HL-60 (cell line): ENCODE measurements at regions not wholly inside any gene's neighbourhood (a gene's known extent, or its start where the extent isn't known, plus 50 kb on each side); places are given as distances from the start of the nearest gene placed in this dataset.

Experiments used
- DNase-seq, 2 experiments: peaks; one replicate each; pipeline ENCODE4 v3.0.0-alpha.2; 2010 to 2020; ENCODE audit warnings: low read depth in 1 of 2, low spot score in 1 of 2
- H3K27ac ChIP-seq: fragments of 250-450 bp; sonication (Bioruptor Pico); replicated peaks from 2 replicates; pipeline ENCODE4 v1.5.1; 2020; ENCODE audit warnings: mild to moderate bottlenecking, moderate library complexity
- H3K27me3 ChIP-seq: fragments of 250-450 bp; sonication (Bioruptor Pico); 2 replicates; pipeline ENCODE4 v1.5.1; 2021; ENCODE audit warnings: mild to moderate bottlenecking, moderate library complexity; ENCODE audit not compliant: insufficient read depth, poor library complexity, severe bottlenecking
- H3K4me3 ChIP-seq: replicated peaks from 2 replicates; pipeline ENCODE4 v1.5.1; 2011; ENCODE audit warnings: mild to moderate bottlenecking, control low read depth, low read length; ENCODE audit not compliant: insufficient read depth
- CTCF ChIP-seq: IDR thresholded peaks from one replicate; pipeline ENCODE4 v1.5.1; 2011; ENCODE audit warnings: low read length, control low read depth, inconsistent platforms; ENCODE audit not compliant: insufficient read depth
- GABPA ChIP-seq: IDR thresholded peaks from 2 replicates; pipeline ENCODE4 v1.6.1; 2012; ENCODE audit warnings: low read depth
- POLR2AphosphoS5 ChIP-seq: IDR thresholded peaks from 2 replicates; pipeline ENCODE4 v1.6.1; 2012; ENCODE audit warnings: low read depth
- REST ChIP-seq: IDR thresholded peaks from 2 replicates; pipeline ENCODE4 v1.6.1; 2012; ENCODE audit warnings: low read depth; ENCODE audit not compliant: insufficient replicate concordance
- SPI1 ChIP-seq: IDR thresholded peaks from 2 replicates; pipeline ENCODE4 v1.6.1; 2012; ENCODE audit warnings: low read depth, mild to moderate bottlenecking, borderline replicate concordance

- H3K4me3 ChIP-seq: no peak overlapping the region
- no peaks in the 10 kb centered on the region for H3K27me3 ChIP-seq
- TF ChIP-seq POLR2AphosphoS5: no peak
- no peak for TF ChIP-seq CTCF
- no peak for TF ChIP-seq GABPA
- no peak for TF ChIP-seq SPI1
- no peak for TF ChIP-seq REST
- no peak for DNase-seq
- H3K27ac ChIP-seq: no peak overlapping the region
Observed at GRCh38 chr5:93886917-93887361, 145.5 kb upstream of the POU5F2 start.

- Histone ChIP-seq H3K4me3 (no peak overlapping the region), H3K27ac (no peak overlapping the region), H3K27me3 (no peaks in the 10 kb centered on the region)
- TF ChIP-seq SPI1 (no peak), GABPA (no peak), CTCF (no peak), REST (no peak), POLR2AphosphoS5 (no peak)
- no peak for DNase-seq
Observed at GRCh38 chr5:93886098-93886806, 144.9 kb upstream of the POU5F2 start.

GRCh38 chr5:93884254-93884653 lies 142.9 kb upstream of the POU5F2 start:
- Histone ChIP-seq H3K27me3 (no peaks in the 10 kb centered on the region), H3K4me3 (no peak overlapping the region), H3K27ac (no peak overlapping the region)
- DNase-seq: no peak
- TF ChIP-seq SPI1 (no peak), POLR2AphosphoS5 (no peak), GABPA (no peak)

- TF ChIP-seq REST (no peak), CTCF (no peak), GABPA (no peak)
- no peak overlapping the region for H3K4me3 ChIP-seq
- no peaks in the 10 kb centered on the region for H3K27me3 ChIP-seq
- H3K27ac ChIP-seq: no peak overlapping the region
- no peak for DNase-seq
Observed at GRCh38 chr5:93883459-93883858, 142.1 kb upstream of the POU5F2 start.
